PC-9 (cell line): ENCODE measurements at regions not wholly inside any gene's neighbourhood (a gene's known extent, or its start where the extent isn't known, plus 50 kb on each side); places are given as distances from the start of the nearest gene placed in this dataset.

Experiments used
- CTCF ChIP-seq: fragments of 200-600 bp; sonication (generic); conservative IDR thresholded peaks from 2 replicates; pipeline ENCODE4 v1.6.1; 2017; ENCODE audit warnings: mixed run types, antibody characterized with exemption, mild to moderate bottlenecking, moderate library complexity
- EZH2 ChIP-seq: fragments of 200-600 bp; sonication (generic); IDR thresholded peaks from 2 replicates; pipeline ENCODE4 v1.8.0; 2017; ENCODE audit warnings: antibody characterized with exemption, low read depth

GRCh38 chr11:112478806-112479205, 218.1 kb upstream of the PLET1 start:
- no peak for TF ChIP-seq CTCF
- no peak for TF ChIP-seq EZH2
